ENCODE measurements at regions not wholly inside any gene's neighbourhood (a gene's known extent, or its start where the extent isn't known, plus 50 kb on each side); places are given as distances from the start of the nearest gene placed in this dataset.

GRCh38 chr11:29485641-29486040 lies 531.2 kb downstream of the KCNA4 start:
- TF ChIP-seq POLR2AphosphoS5 (IDR thresholded peaks at IDR 0.05) (no peak), CTCF (IDR thresholded peaks at IDR 0.05) (no peak)

Data from breast epithelium (tissue), 3 donors.